ENCODE measurements at regions not wholly inside any gene's neighbourhood (a gene's known extent, or its start where the extent isn't known, plus 50 kb on each side); places are given as distances from the start of the nearest gene placed in this dataset.

DNA sequence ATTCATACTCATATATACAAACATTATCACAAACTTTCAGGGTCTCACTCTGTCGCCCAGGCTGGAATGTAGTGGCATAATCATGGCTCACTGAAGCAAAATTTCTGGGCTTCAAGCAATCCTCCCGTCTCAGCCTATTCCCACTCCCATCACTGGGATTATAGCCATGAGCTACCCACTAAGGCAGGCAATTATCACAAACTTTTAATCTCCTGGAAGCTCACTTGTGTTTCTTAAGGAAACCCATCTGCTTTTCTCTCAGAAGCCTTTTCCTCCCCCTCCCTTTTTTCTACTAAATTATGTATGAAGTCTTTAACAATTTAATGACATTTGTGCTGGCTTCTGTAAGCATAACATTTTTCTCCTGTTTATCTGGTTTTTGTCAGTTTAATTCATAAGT is 170.5 kb downstream of the AREG start:
- no peak for DNase-seq (ENCODE audit: low spot score)

GRCh38 chr4:74618166-74618565 is 173.2 kb downstream of the AREG start:
- DNase-seq (ENCODE audit: low spot score), result no peak

GRCh38 chr4:74618659-74619058 is 173.7 kb downstream of the AREG start:
- no peak for DNase-seq (ENCODE audit: low spot score)

GRCh38 chr4:74619931-74620702 is 174.2 kb downstream of the BTC start:
- no peak for DNase-seq (ENCODE audit: low spot score)

GRCh38 chr4:74621616-74622015 is 172.7 kb downstream of the BTC start:
- DNase-seq (ENCODE audit: low spot score), result no peak

DNA sequence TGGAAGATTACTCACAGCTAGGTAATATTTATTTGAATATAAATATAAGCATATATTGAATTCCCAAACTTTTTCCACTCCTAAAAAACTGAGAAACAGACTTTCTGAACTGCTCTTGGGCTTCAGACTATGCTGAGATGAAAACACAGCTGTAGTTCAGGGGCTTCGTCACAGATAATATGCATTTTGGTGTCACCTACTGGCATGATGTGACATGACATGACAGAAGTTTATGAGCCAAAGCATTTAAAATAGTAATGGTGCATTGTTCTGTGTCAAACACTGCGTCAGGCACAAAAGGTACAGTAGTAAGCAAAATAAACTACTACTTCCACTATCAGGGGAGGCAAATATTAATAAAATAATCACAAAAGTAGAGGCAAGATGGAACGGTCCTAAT is 171.3 kb downstream of the BTC start:
- peak; percentile 73 for DNase-seq (ENCODE audit: low spot score)

DNA sequence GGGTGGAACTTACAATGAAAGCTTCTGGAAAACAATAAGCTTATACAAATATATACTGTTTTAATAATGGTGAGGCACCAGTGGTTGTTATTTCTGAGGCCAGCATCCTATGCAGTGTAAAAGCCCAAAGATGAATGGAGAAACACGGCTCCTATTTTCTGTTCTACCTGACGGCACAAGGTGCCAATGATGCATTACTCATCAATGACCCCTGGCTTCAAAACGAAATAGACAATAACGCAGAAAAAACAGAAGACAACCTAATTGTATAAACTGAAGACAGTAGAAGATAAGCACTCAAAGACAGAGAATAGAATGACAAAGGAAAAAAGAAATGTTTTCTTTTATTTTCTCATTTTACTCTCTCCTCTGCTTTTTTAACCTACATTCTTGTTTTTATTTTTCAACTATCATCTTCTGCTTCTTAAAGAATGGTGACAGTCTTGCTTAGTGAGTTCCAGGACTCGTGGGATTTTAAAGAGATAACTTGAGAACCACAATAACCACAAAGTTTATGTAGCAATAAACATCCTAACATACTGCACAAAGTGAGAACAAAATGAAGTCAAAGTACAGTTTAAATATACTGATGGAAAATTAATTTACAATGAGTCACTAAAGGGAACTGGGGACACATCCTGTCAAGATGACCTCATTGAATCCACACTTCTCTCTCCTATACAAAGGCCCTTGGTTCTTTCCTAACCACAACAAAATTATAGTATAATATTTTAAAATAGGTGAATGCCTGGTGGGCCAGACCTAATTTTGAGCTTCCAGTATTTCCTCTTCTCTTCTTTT is 169.8 kb downstream of the BTC start:
- peak; percentile 90 for DNase-seq (ENCODE audit: low spot score)

DNA sequence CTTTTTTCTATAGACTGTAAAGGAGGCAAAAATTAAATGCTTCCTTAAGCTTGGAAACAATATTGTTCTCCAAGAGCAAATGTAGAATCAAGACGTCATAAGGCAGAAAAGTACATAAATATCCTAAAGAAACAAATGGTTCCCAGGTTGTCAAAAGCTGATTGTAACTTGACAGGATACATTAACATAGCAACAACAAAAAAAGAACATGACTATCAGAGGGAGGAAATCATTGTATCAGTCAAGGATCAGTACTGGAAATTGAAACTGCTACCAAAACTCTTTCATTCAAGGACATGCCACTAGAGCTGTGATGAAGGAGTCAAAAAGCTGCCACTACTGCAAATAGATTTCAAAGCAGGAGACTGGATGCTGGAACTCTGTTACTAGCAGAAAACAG is 168.3 kb downstream of the BTC start:
- DNase-seq (ENCODE audit: low spot score), result no peak

- no peak for DNase-seq (ENCODE audit: low spot score)
Measured at GRCh38 chr4:74627093-74627492, 167.2 kb downstream of the BTC start.

DNA sequence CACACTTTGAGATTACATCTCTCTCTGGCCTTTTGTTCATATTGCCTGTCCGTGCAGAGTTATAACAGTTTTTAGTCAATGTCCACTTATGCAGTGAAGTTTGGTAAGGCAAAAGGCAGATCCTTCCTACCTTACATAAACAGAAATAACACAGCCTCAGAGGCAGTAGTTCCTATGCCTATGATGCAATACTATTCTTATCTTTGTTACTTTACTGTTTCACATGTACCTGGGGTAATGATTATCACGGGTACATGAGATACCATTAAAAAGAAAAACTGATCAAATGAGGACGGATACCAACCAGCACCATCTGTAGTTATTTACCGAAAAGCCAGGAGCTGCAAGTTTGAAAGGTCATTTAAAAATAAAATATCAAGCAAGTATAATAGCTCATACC is 166.8 kb downstream of the BTC start:
- DNase-seq (ENCODE audit: low spot score), result no peak

GRCh38 chr4:74628852-74629620 is 165.3 kb downstream of the BTC start:
- DNase-seq (ENCODE audit: low spot score), result peak; percentile 24

DNA sequence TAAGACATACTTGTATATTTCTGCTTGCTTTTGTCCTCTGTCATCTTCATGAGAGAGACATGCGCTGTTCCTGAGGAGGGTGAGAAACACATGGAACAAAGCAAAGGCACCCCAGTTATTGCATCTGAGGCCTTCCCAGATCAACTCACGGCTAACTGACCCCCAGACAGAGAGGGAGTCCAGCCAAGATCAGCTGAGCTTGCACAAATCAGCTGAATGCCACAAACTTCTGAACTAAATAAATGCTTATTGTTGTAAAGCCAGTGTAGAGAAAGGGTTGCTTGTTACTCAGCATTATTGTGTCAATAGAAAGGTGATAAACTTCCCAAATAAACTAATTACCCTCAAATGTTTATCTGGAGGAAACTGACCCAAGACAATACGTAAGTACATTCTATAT is 163.8 kb downstream of the BTC start:
- no peak for DNase-seq (ENCODE audit: low spot score)

DNA sequence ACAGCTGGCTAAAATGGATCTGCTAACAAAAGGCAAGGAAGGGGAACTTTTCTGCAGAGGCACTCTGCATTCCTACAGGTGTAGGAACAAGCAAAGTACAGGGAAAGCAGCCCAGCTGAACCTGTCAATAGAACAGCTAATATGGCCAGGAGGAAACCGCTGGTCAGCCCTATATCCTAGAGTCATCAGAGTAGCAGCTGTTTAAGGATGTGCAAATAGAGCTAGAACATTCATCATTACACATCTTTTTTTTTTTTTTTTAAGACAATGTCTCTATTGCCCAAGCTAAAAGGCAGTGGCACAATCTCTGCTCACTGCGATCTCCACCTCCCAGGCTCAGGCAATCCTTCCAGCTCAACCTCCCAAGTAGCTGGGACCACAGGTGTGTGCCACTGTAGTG is 163.0 kb downstream of the BTC start:
- no peak for DNase-seq (ENCODE audit: low spot score)

GRCh38 chr4:74631988-74632387 is 162.3 kb downstream of the BTC start:
- no peak for DNase-seq (ENCODE audit: low spot score)

- DNase-seq (ENCODE audit: low spot score), result peak; percentile 17
Measured at GRCh38 chr4:74632634-74633033, 161.7 kb downstream of the BTC start.

DNA sequence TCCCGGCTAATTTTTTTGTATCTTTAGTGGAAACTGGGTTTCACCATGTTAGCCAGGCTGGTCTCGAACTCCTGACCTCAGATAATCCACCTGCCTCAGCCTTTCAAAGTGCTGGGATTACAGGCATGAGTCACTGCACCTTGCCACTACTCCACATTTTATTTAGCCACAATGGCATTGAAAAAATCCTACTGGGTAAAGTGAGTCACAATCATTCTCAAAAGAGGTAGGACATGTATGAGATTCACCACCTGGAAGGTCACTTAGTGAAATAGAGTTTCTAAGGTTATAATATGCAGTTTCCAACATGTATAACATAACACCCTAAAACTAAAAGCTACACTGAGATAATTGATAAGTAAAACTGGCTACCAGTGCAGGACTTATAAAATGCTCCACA is 159.2 kb downstream of the BTC start:
- DNase-seq (ENCODE audit: low spot score), result no peak

- DNase-seq (ENCODE audit: low spot score), result no peak
Measured at GRCh38 chr4:74635490-74636123, 158.7 kb downstream of the BTC start.

- DNase-seq (ENCODE audit: low spot score), result no peak
Measured at GRCh38 chr4:74638001-74638400, 156.3 kb downstream of the BTC start.

GRCh38 chr4:74638689-74639088 is 155.6 kb downstream of the BTC start:
- DNase-seq (ENCODE audit: low spot score), result no peak

DNA sequence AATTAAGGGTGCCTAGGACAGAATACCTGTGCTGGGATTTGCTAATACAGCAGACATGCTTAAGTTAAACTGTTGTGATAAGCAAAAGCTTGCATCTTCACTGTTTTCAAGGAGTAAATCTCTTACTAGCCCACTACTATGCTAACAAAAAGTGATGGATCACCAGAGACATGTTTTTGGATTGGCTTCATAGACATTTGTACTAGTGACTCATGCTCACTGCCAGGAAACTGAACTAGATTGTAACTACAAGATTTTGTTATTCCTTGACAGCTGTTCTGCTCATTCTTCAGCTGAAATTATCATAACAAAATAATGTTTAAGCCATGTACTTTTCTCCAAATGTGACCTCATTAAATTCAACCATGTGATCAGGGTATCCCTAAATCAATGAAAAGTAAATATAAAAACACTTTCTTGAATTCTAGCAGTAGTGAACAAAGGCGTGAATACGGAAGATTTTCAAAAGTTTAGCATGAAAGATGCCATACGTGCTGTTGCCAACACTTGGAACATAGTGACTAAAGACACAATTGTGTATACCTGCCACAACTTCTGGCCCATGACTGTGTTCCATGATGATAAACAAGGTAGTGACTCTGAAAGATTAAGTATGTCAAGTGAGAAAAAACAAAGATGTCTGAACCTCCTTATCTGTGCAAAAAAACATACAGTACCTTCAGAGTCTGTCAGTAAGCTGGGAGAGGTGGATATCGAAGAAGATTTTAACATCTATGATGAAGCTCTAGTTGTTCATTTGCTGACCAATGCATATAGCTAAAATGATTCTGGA is 154.0 kb downstream of the BTC start:
- no peak for DNase-seq (ENCODE audit: low spot score)

DNA sequence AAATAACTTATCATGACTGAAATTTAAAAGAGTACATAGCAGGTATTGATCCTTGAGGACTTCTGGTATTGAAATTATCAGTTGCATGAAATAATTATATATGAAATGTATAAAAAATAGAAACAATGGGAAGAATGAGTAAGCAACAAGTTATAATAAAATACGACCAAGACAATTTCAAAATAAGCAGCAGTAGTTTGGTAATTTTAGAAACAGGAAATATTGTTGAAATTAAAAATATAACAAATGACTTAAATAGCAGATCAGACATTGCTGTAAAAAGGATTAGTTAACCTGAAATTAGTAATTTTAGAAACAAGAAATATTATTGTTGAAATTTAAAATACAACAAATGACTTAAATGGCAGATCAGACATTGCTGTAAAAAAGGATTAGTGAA is 152.3 kb downstream of the BTC start:
- DNase-seq (ENCODE audit: low spot score), result no peak

DNA sequence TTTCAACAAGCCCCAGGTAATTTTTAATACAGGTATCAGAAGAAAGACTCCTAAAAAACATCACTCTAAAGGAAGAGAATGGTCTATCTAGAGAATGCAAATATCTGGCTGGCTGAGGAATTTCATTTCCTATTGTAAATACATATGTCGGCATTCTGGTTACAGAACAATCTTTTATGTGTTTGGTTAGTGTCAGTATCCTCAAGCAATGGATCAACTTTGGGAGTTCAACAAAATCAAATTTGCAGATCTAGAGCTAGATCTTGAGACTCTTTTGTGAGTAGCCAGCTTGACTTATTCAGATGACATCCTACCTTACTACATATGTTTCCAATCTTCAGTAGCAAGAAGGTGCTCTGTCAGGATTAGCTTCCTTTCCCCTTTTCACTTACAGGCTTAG is 145.1 kb downstream of the BTC start:
- DNase-seq (ENCODE audit: low spot score), result no peak
